Ovary (tissue), 3 donors: ENCODE measurements at regions not wholly inside any gene's neighbourhood (a gene's known extent, or its start where the extent isn't known, plus 50 kb on each side); places are given as distances from the start of the nearest gene placed in this dataset.

Source experiments
- EP300 ChIP-seq: sonication (generic); formaldehyde crosslinking; IDR thresholded peaks from one replicate; pipeline ENCODE4 v1.6.1; 2017; ENCODE audit warnings: antibody characterized with exemption
- POLR2A ChIP-seq: fragments of 450-650 bp; IDR thresholded peaks from one replicate; pipeline ENCODE4 v1.6.1; 2017; ENCODE audit warnings: antibody characterized with exemption, mild to moderate bottlenecking, moderate library complexity
- TF ChIP-seq, protein P1 (sequence below), 3 donors: fragments of 450-650 bp in 2 of 3; fragments of 200-600 bp in 1 of 3; IDR thresholded peaks; one replicate each; pipeline versions ENCODE4 v1.5.1 to v1.8.0; 2016 to 2022; ENCODE audit warnings: antibody characterized with exemption in 3 of 3, mild to moderate bottlenecking in 1 of 3
- donor health status: DM: no; HTN: no; CAD: no.

DNA sequence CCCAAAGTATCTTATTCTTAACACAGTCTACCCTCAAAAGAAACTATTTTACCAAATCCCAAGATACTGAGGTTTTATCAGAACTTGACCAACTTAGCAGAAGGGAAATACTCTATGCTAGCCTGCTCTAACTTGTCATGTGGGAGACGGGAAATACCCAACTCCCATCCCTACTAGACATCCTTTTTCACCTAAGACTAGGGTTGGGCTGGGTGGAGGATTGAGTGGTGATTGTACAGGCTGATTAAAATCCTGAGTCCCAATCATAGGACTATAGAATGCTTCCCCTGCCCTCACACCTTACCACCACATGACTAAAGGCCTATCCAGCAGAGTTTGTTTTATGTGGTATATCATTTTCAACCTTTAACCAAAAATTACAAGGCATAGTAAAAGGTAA is 786.5 kb downstream of the TAF11L14 start:
- TF ChIP-seq, protein P1, sequence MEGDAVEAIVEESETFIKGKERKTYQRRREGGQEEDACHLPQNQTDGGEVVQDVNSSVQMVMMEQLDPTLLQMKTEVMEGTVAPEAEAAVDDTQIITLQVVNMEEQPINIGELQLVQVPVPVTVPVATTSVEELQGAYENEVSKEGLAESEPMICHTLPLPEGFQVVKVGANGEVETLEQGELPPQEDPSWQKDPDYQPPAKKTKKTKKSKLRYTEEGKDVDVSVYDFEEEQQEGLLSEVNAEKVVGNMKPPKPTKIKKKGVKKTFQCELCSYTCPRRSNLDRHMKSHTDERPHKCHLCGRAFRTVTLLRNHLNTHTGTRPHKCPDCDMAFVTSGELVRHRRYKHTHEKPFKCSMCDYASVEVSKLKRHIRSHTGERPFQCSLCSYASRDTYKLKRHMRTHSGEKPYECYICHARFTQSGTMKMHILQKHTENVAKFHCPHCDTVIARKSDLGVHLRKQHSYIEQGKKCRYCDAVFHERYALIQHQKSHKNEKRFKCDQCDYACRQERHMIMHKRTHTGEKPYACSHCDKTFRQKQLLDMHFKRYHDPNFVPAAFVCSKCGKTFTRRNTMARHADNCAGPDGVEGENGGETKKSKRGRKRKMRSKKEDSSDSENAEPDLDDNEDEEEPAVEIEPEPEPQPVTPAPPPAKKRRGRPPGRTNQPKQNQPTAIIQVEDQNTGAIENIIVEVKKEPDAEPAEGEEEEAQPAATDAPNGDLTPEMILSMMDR (IDR thresholded peaks at IDR 0.05) = no peak
- no peak for TF ChIP-seq EP300
- TF ChIP-seq POLR2A = no peak
